Myocyte (in vitro differentiated cells): ENCODE measurements at regions not wholly inside any gene's neighbourhood (a gene's known extent, or its start where the extent isn't known, plus 50 kb on each side); places are given as distances from the start of the nearest gene placed in this dataset.
"Not testable (repeated sequence)": the region's sequence is repeated elsewhere in the genome, so short reads cannot be mapped to it uniquely, and the experiment has no call there.

Experiments
- DNase-seq: peaks from one replicate; pipeline ENCODE4 v3.0.0-alpha.2; 2012; ENCODE audit warnings: low read depth

- peak; percentile 67 for DNase-seq
Measured at GRCh38 chr6:25179051-25179778, 100.0 kb upstream of the CARMIL1 start.

- DNase-seq = no peak
Measured at GRCh38 chr6:25180630-25181349, 98.4 kb upstream of the CARMIL1 start.

DNA sequence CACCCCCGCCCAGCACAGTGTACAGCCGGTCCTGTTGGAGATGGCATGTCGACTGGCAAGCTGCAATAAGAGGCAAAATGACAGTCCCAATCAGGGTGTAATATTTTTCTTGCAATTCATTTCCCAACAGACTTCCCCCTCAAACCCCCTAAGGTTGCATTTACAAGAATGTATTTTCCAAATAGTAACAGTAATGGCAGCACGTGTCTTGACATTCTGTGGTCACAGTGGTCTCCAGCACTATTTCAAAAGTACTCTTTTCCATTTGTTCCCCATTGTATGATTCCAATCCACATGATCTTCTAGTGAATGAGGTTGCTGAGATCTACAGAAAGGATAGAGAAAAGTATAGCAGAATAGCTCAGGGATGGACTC is 97.8 kb upstream of the CARMIL1 start:
- no peak for DNase-seq

GRCh38 chr6:25181923-25182322 is 97.3 kb upstream of the CARMIL1 start:
- DNase-seq = no peak

GRCh38 chr6:25186919-25187318 is 92.3 kb upstream of the CARMIL1 start:
- no peak for DNase-seq

DNA sequence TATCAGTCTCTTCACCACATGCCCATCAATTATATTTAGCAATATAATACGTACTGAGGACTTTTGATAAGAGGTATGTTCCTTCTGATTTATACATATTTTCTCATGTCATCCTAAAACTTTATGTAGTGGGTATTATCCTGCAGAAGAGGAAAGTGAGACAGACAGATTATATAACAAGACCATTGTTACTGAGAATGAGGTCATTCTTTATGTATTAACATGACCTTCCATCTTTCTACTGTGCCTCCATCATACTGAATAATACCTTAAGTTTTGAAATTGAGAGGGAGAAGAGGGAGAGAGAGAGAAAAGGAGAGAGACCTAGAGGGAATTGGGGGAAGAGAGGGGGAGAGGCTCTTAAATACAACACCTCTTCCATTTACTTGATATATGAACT is 90.9 kb upstream of the CARMIL1 start:
- no peak for DNase-seq

DNA sequence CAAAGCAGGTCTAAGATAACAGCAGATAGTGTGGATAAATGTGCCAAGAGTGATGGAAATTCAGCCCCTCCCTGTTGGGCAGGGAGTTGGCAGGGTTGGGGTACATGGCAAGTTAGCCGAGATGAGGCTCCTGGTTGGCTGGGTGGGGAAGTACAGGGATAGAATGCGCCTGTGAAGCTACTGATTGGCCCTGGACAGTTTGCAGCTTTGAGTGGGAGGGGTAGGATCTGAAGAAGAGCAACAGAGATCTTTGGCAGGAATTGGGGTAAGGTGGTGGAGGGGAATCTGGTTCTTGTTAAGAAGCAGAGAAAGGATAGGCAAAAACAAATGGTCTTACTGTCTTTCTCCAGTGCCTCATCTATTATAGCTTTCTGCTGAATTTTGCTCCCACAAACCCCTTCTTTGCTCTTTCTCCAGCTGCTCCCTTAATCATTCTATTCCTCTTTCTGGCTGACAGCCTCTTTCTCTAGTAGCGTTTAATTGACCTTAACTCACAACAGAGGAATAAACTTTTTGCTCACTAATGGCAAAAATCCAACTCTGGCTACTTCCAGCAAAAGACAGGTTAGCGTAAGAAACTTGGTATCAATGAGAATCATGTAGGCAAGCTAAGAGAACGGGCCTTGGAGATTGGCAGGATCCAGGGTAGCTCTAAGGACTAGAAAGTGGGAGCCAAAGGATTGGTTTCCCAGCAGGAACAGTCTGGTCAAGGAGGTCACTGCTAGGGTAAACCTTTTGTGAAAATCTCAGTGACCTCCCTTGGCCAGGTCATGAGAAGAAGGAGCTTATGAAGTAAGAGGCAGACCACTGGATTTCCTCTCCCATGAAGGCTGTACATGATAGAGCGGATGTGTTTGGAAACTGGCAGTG is 86.3 kb upstream of the CARMIL1 start:
- DNase-seq = peak; percentile 77

DNA sequence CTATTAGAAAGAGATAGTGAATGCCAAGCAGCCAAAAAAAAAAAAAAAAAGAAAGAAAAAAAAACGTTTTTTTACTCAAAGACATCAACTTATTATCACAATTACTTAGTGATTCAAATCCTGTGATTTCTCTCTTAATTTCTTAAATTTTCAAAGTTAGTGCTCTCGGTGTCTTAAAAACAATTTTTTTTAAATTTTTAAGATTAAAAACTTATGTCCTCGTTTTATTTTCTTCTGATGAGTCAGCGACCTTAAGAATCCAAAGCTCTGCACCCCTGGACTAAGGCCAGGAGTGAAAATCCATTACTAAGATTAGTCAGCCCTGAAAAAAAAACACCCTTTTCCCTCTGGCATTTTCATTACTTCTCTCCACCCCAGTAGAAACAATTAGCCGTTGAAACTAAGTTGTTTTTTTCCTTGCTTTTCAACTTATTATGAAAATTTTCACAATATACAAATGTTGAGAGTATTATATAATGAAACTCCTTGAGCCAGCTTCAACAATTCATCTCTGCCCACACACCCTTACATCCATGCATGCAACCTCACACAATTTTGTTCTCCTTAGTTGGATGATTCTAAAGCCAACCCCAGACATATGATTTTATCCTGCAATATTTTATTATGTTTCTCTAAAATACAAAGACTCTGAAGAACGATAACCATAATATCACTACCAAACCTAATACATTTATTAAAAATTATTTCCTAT is 85.6 kb upstream of the CARMIL1 start:
- DNase-seq = peak; percentile 92

GRCh38 chr6:25194172-25194678 is 84.9 kb upstream of the CARMIL1 start:
- DNase-seq = peak; percentile 64

- DNase-seq = no peak
Measured at GRCh38 chr6:25196464-25196863, 82.7 kb upstream of the CARMIL1 start.

DNA sequence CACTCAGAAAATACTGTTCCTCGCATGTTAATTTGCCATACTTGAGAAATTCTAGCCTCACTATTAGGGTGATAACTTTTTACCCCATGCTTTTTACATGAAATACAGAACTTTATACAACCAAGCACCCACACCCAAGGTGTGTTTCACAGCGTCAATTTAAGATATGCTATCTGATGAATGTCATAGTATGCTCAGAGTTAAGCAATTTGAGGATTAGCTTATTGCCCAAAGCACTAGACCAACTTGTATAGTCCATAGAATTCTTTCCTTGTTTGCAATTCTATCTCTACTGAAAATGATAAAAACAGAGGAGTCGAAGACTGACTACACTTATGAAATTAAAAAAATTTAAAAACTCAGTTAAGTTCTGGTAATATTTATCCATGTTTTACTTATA is 82.1 kb upstream of the CARMIL1 start:
- no peak for DNase-seq

DNA sequence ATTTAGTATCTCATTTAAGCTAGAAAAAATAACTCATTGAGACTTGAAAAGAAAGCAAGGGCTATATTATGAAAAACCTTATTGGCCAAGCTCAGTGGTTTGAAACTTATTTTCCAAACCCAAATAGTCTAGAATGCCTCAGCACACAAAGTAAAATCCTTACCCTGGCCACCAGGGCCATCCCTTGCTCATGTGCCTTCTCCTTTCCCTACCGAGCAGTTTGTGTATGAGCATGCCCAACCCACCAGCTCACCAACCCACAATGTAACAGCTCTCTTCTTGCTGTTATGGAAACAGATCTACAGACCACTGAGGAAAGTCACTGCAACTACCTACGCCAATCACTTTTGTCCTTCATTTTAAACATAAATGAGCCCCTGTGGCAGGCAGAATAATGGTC is 79.6 kb upstream of the CARMIL1 start:
- no peak for DNase-seq

GRCh38 chr6:25202504-25202903 is 76.7 kb upstream of the CARMIL1 start:
- peak; percentile 39 for DNase-seq

- no peak for DNase-seq
Measured at GRCh38 chr6:25205629-25206028, 73.5 kb upstream of the CARMIL1 start.

DNA sequence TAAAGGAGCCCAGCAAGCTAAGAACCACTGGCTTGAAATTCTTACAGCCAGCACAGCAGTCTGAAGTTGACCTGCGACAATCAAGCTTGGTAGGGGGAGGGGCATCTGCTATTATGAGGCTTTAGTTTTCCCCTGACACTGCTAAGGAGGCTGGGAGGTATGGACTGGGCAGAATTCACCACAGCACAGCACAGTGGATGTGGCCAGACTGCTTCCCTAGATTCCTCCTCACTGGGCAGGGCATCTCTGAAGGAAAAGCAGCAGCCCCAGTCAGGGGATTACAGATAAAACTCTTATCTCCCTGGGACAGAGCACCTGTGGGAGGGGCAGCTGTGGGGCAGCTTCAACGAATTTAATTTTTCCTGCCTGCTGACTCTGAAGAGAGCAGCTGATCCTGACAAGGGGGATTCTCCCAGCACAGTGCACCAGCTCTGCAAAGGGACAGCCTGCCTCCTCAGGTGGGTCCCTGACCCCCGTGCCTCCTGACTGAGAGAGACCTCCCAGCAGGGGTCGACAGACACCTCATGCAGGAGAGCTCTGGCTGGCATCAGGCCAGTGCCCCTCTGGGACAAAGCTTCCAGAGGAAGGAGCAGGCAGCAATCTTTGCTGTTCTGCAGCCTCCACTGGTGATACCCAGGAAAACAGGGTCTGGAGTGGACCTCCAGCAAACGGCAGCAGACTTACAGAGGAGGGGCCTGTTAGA is 71.6 kb upstream of the CARMIL1 start:
- not testable (repeated sequence) for DNase-seq

DNA sequence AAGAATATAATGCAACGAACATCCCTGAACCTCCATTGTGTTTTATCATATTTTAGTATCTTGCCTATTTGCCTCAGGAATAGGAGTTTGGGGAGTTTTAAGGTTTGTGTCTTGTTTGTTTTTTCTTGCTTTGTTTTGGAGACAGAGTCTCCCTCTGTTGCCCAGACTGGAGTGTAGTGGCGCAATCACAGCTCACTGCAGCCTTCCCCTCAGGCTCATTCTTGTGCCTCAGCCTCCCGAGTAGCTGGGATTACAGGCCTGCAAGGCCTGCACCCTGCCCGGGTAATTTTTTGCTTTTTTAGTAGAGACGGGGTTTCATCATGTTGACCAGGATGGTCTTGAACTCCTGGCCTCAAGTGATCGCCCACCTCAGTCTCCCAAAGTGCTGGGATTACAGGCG is 63.3 kb upstream of the CARMIL1 start:
- no peak for DNase-seq

GRCh38 chr6:25217302-25217701 is 61.9 kb upstream of the CARMIL1 start:
- peak; percentile 9 for DNase-seq

GRCh38 chr6:25217829-25218228 is 61.3 kb upstream of the CARMIL1 start:
- peak; percentile 14 for DNase-seq

DNA sequence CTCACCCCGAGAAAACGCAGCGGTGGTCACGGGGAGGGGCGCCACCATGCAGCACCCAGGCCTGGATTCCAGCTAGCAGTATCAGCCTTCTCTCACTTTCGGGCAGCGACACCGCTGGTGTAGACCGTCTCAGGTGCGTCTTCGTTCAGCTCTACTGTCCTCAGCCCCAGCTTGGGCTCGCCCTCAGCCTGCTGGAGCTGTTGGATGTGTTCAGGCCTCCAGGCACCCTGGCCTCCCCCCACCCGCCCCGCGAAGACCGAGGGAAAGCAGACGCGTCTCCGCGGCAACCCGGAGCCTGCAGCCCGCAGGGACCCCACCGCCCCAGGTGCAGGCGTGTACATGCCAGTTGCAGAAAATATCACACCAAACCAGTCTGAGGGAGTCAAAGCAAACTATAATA is 60.8 kb upstream of the CARMIL1 start:
- DNase-seq = no peak

GRCh38 chr6:25219216-25219916 is 59.8 kb upstream of the CARMIL1 start:
- no peak for DNase-seq
